CD4-positive, alpha-beta T cell (primary cell): ENCODE measurements at regions not wholly inside any gene's neighbourhood (a gene's known extent, or its start where the extent isn't known, plus 50 kb on each side); places are given as distances from the start of the nearest gene placed in this dataset.

Experiments
- ATAC-seq: fragments of 200-7000 bp; cut with Tn5 transposase; one replicate; pipeline ENCODE4 v1.10.0; 2022; ENCODE audit warnings: mild to moderate bottlenecking; ENCODE audit not compliant: poor library complexity
- CTCF ChIA-PET: fragments of 350-600 bp; sonication (Branson Sonifier 250); formaldehyde crosslinking; loops from one replicate; lab custom pipeline; 2021; ENCODE audit warnings: antibody characterized with exemption, inconsistent platforms; lab: Charles Lee
- POLR2A ChIA-PET: fragments of 350-600 bp; sonication (Branson Sonifier 250); formaldehyde crosslinking; loops from one replicate; lab custom pipeline; 2021; ENCODE audit warnings: antibody characterized with exemption, inconsistent platforms; lab: Charles Lee
- DNase-seq, 14 experiments: peaks; one replicate each; pipeline ENCODE4 v3.0.0-alpha.2; 2013 to 2020; ENCODE audit warnings: mixed read lengths in 2 of 14
- H3K27ac ChIP-seq, 2 donors: one replicate each; pipeline versions ENCODE4 v1.5.1 to v1.7.0; 2013; ENCODE audit warnings: low read length in 2 of 2, low read depth in 1 of 2, mild to moderate bottlenecking in 1 of 2
- H3K27me3 ChIP-seq, 2 experiments: 1 replicate in 1 of 2; 2 replicates in 1 of 2; pipeline versions ENCODE4 v1.6.1 to v1.7.0; 2013; ENCODE audit warnings: low read length in 2 of 2, control low read depth in 1 of 2, mild to moderate bottlenecking in 1 of 2, moderate library complexity in 1 of 2; ENCODE audit not compliant: insufficient read depth in 2 of 2, control insufficient read depth in 1 of 2
- H3K36me3 ChIP-seq: one replicate; pipeline ENCODE4 v1.6.1; 2013; ENCODE audit warnings: low read length, control low read depth; ENCODE audit not compliant: insufficient read depth
- H3K4me1 ChIP-seq: one replicate; pipeline ENCODE4 v1.6.1; 2013; ENCODE audit warnings: low read length, control low read depth; ENCODE audit not compliant: insufficient read depth
- H3K4me3 ChIP-seq: one replicate; pipeline ENCODE4 v1.5.1; 2013; ENCODE audit warnings: mild to moderate bottlenecking, low read length, moderate library complexity
- H3K9me3 ChIP-seq, 2 experiments: 1 replicate in 1 of 2; 2 replicates in 1 of 2; pipeline versions ENCODE4 v1.6.1 to v1.7.0; 2013; ENCODE audit warnings: low read length in 2 of 2, mild to moderate bottlenecking in 2 of 2, control low read depth in 1 of 2, moderate library complexity in 1 of 2; ENCODE audit not compliant: control insufficient read depth in 1 of 2, insufficient read depth in 1 of 2
- H3K27ac Mint-ChIP-seq: one replicate; pipeline ENCODE4 v1.8.0; 2020; ENCODE audit warnings: mixed read lengths
- H3K27me3 Mint-ChIP-seq: one replicate; pipeline ENCODE4 v1.8.0; 2021; ENCODE audit warnings: mixed read lengths
- H3K36me3 Mint-ChIP-seq: one replicate; pipeline ENCODE4 v1.8.0; 2021; ENCODE audit warnings: low read depth, mixed read lengths
- H3K4me1 Mint-ChIP-seq: one replicate; pipeline ENCODE4 v1.8.0; 2021; ENCODE audit warnings: low read depth, mixed read lengths
- H3K4me3 Mint-ChIP-seq: one replicate; pipeline ENCODE4 v1.8.0; 2020; ENCODE audit warnings: mild to moderate bottlenecking, mixed read lengths
- H3K9me3 Mint-ChIP-seq: one replicate; pipeline ENCODE4 v1.8.0; 2020; ENCODE audit warnings: mixed read lengths
- CTCF ChIP-seq: fragments of 200-600 bp; IDR thresholded peaks from one replicate; pipeline ENCODE4 v1.8.0; 2022; ENCODE audit warnings: antibody characterized with exemption, mild to moderate bottlenecking
- intact Hi-C, 2 experiments: fragments of 100-400 bp; cut with DNase I in 1 of 2; cut with micrococcal nuclease in 1 of 2; formaldehyde crosslinking; loops; one replicate each; pipeline versions ENCODE4 v1.15.1 to v1.9.0; 2023 to 2025; cut with DNase I, micrococcal nuclease

- H3K27ac ChIP-seq, result no peak overlapping the region
- no peaks in the 10 kb centered on the region for H3K4me1 ChIP-seq
- POLR2A ChIA-PET, result no interaction called here
- Mint-ChIP-seq H3K9me3 (peaks cover 10% of the 10 kb centered on the region), H3K4me1 (peaks cover 1% of the 10 kb centered on the region), H3K36me3 (no peaks in the 10 kb centered on the region), H3K27me3 (no peaks in the 10 kb centered on the region), H3K27ac (no peak overlapping the region), H3K4me3 (no peak overlapping the region)
- intact Hi-C loops, result no loop called here
- DNase-seq (no peak), ATAC-seq (no peak)
- H3K36me3 ChIP-seq, result no peaks in the 10 kb centered on the region
- CTCF ChIA-PET, result no interaction called here
- H3K27me3 ChIP-seq, result no peaks in the 10 kb centered on the region
- H3K4me3 ChIP-seq, result no peak overlapping the region
- TF ChIP-seq CTCF, result no peak
- no peaks in the 10 kb centered on the region for H3K9me3 ChIP-seq
Measured at GRCh38 chrX:46044486-46044885, 500.7 kb downstream of the ZNF674 start.

GRCh38 chrX:46040001-46040400, 505.2 kb downstream of the ZNF674 start:
- H3K9me3 Mint-ChIP-seq, result peaks cover 10% of the 10 kb centered on the region
- POLR2A ChIA-PET, result no interaction called here
- peaks cover 4% of the 10 kb centered on the region for H3K4me1 Mint-ChIP-seq
- no peak overlapping the region for H3K27ac ChIP-seq
- H3K36me3 ChIP-seq, result no peaks in the 10 kb centered on the region
- TF ChIP-seq CTCF, result no peak
- H3K27me3 ChIP-seq, result no peaks in the 10 kb centered on the region
- H3K4me1 ChIP-seq, result no peaks in the 10 kb centered on the region
- H3K36me3 Mint-ChIP-seq, result no peaks in the 10 kb centered on the region
- intact Hi-C loops, result no loop called here
- CTCF ChIA-PET, result no interaction called here
- ATAC-seq (no peak), DNase-seq (no peak)
- no peaks in the 10 kb centered on the region for H3K9me3 ChIP-seq
- no peak overlapping the region for H3K4me3 Mint-ChIP-seq
- no peak overlapping the region for H3K4me3 ChIP-seq
- no peak overlapping the region for H3K27ac Mint-ChIP-seq
- H3K27me3 Mint-ChIP-seq, result no peaks in the 10 kb centered on the region

GRCh38 chrX:46039526-46039925, 505.7 kb downstream of the ZNF674 start:
- Mint-ChIP-seq H3K4me1 (peaks cover 4% of the 10 kb centered on the region), H3K27ac (no peak overlapping the region), H3K36me3 (no peaks in the 10 kb centered on the region), H3K9me3 (peaks cover 10% of the 10 kb centered on the region), H3K4me3 (no peak overlapping the region), H3K27me3 (no peaks in the 10 kb centered on the region)
- H3K4me1 ChIP-seq, result no peaks in the 10 kb centered on the region
- intact Hi-C loops, result no loop called here
- DNase-seq, result no peak
- H3K27ac ChIP-seq, result no peak overlapping the region
- H3K4me3 ChIP-seq, result no peak overlapping the region
- no peaks in the 10 kb centered on the region for H3K36me3 ChIP-seq
- H3K9me3 ChIP-seq, result no peaks in the 10 kb centered on the region
- no peak for ATAC-seq
- POLR2A ChIA-PET, result no interaction called here
- TF ChIP-seq CTCF, result no peak
- CTCF ChIA-PET, result no interaction called here
- no peaks in the 10 kb centered on the region for H3K27me3 ChIP-seq
